SJSA1 (cell line): ENCODE measurements at regions not wholly inside any gene's neighbourhood (a gene's known extent, or its start where the extent isn't known, plus 50 kb on each side); places are given as distances from the start of the nearest gene placed in this dataset.
"Not testable (repeated sequence)": the region's sequence is repeated elsewhere in the genome, so short reads cannot be mapped to it uniquely, and the experiment has no call there.

Experiments used
- DNase-seq, 2 experiments: peaks; one replicate each; pipeline ENCODE4 v3.0.0-alpha.2; 2015 to 2020; ENCODE audit warnings: low spot score in 2 of 2, low read depth in 1 of 2
- H3K27ac ChIP-seq: fragments of 250-450 bp; sonication (Bioruptor Pico); 2 replicates; pipeline ENCODE4 v1.5.1; 2020; ENCODE audit warnings: mild to moderate bottlenecking, moderate library complexity
- H3K27me3 ChIP-seq: fragments of 250-450 bp; sonication (Bioruptor Pico); replicated peaks from 2 replicates; pipeline ENCODE4 v1.5.1; 2020; ENCODE audit warnings: mild to moderate bottlenecking, moderate library complexity
- H3K36me3 ChIP-seq: fragments of 250-450 bp; sonication (Bioruptor Pico); 2 replicates; pipeline ENCODE4 v1.5.1; 2020; ENCODE audit warnings: mild to moderate bottlenecking
- H3K4me1 ChIP-seq: fragments of 250-450 bp; sonication (Bioruptor Pico); replicated peaks from 2 replicates; pipeline ENCODE4 v1.6.1; 2021; ENCODE audit warnings: mild to moderate bottlenecking
- H3K4me3 ChIP-seq: fragments of 250-450 bp; sonication (Bioruptor Pico); 2 replicates; pipeline ENCODE4 v1.5.1; 2020; ENCODE audit warnings: mild to moderate bottlenecking
- H3K9me3 ChIP-seq: fragments of 250-450 bp; sonication (Bioruptor Pico); replicated peaks from 2 replicates; pipeline ENCODE4 v1.5.1; 2020; ENCODE audit warnings: mild to moderate bottlenecking

GRCh38 chr4:1548827-1549637 lies 135.1 kb downstream of the FAM53A start:
- not testable (repeated sequence) for H3K27ac ChIP-seq, H3K27me3 ChIP-seq, H3K4me1 ChIP-seq, H3K4me3 ChIP-seq, H3K9me3 ChIP-seq, H3K36me3 ChIP-seq
- peak in 1 of 2 experiments; percentile 19 for DNase-seq

- DNase-seq: no peak
- H3K27ac ChIP-seq: no peak overlapping the region
- no peaks in the 10 kb centered on the region for H3K4me1 ChIP-seq
- H3K4me3 ChIP-seq: no peak overlapping the region
- no peaks in the 10 kb centered on the region for H3K9me3 ChIP-seq
- H3K27me3 ChIP-seq: no peaks in the 10 kb centered on the region
- H3K36me3 ChIP-seq: no peaks in the 10 kb centered on the region
Observed at GRCh38 chr4:1547856-1548826, 136.0 kb downstream of the FAM53A start.

DNA sequence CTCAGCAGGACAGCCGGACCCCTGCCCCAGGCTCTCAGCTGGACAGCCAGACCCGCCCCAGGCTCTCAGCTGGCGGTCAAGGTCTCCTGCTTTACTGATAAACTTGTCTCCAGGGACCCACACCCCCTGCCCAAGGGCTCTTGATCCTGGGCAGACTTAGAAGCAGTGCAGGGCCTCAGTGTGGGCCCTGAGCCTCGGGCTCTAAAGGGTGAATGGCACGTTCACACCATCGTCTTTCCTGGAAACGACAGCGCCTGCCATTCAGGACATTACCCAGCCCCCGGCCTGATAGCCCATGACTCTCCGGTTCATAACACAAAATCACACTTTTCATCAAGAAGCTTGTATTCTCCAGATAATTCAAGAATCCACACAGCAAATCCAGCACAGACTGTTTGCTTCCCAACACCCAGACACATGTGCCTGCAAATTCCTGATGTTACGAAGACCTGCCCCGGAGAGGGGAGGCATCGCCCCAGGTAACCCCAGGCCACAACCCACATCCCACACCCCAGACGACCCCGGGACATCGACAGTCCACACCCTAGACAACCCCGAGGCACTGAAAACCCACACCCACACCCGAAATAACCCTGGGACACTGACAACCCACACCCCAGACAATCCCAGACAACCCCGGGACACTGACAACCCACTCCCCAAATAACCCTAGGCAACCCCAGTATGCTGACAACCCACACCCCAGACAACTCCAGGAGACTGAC lies 136.8 kb downstream of the FAM53A start:
- no peak for DNase-seq
- no peaks in the 10 kb centered on the region for H3K4me1 ChIP-seq

GRCh38 chr4:1544861-1545281 lies 138.6 kb upstream of the NKX1-1 start:
- H3K4me1 ChIP-seq: no peaks in the 10 kb centered on the region
- H3K27ac ChIP-seq: no peak overlapping the region
- H3K4me3 ChIP-seq: no peak overlapping the region
- H3K36me3 ChIP-seq: no peaks in the 10 kb centered on the region
- no peak for DNase-seq
- H3K9me3 ChIP-seq: no peaks in the 10 kb centered on the region
- H3K27me3 ChIP-seq: no peaks in the 10 kb centered on the region

More for the DNA sequence above, 136.8 kb downstream of the FAM53A start:
- no peaks in the 10 kb centered on the region for H3K9me3 ChIP-seq
- H3K4me3 ChIP-seq: no peak overlapping the region
- no peak overlapping the region for H3K27ac ChIP-seq
- no peaks in the 10 kb centered on the region for H3K27me3 ChIP-seq
- no peaks in the 10 kb centered on the region for H3K36me3 ChIP-seq

DNA sequence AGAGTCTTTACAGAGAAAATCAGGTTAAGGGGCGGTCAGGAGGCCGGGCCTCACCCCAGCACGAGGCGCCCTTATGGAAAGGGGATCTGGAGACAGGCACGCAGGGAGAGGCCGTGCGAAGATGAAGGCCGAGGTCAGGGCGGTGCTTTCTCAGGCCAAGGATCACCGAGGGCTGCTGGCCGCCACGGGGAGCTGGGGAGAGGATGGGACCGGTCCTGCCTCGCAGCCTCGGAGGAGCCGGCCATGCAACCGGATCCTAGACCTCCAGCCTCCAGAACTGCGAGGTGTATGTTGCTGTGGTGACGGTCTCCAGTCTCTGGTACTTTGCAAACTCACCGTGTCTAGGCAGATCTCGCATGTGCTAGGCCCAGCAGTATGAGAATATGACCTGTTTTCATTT lies 138.2 kb upstream of the NKX1-1 start:
- H3K27ac ChIP-seq, H3K27me3 ChIP-seq, H3K4me1 ChIP-seq, H3K9me3 ChIP-seq, DNase-seq, H3K4me3 ChIP-seq, H3K36me3 ChIP-seq: not testable (repeated sequence)

DNA sequence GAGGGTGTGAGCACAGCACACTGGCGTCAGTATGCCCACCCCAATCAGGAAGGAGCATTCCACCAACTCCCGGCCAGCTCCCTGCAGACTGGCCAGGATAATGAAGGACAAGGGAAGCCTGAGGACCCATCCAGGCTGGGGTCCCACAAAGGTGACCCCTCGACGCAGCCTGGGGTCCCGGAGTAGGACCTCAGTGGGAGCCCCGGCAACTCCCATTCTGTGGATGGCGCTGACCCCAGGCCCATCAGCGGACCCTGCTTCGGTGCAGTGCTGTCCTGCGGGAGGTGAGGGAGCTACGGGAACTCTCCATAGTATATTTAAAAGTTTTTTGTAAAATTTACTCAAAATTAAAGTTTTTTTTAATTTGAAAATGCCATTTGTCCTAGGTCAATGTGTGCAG lies 137.7 kb upstream of the NKX1-1 start:
- Histone ChIP-seq H3K4me1 (no peaks in the 10 kb centered on the region), H3K9me3 (no peaks in the 10 kb centered on the region), H3K27ac (no peak overlapping the region), H3K27me3 (no peaks in the 10 kb centered on the region), H3K4me3 (no peak overlapping the region), H3K36me3 (no peaks in the 10 kb centered on the region)
- no peak for DNase-seq

DNA sequence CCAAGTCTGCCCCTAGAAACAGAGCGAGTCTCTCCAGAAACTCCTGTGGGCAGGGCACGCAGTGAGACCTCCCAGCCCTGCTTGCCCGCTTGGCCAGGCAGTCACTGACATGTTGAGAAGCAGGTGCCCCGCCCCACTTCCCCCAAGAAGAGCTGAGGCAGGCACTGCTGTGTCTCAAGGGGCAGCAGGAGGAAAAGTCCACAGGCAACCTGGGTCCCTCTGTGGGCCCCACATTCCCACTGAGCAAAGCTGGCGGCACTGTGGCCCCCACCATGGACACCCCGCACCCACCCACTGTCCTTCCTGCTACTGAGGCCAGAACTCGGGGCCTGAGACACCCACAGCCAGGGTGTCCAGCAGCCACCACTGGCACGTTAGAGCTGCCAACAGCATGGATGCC lies 137.3 kb upstream of the NKX1-1 start:
- no peaks in the 10 kb centered on the region for H3K4me1 ChIP-seq
- H3K36me3 ChIP-seq: no peaks in the 10 kb centered on the region
- H3K4me3 ChIP-seq: no peak overlapping the region
- no peak overlapping the region for H3K27ac ChIP-seq
- H3K27me3 ChIP-seq: no peaks in the 10 kb centered on the region
- H3K9me3 ChIP-seq: no peaks in the 10 kb centered on the region
- DNase-seq: no peak

DNA sequence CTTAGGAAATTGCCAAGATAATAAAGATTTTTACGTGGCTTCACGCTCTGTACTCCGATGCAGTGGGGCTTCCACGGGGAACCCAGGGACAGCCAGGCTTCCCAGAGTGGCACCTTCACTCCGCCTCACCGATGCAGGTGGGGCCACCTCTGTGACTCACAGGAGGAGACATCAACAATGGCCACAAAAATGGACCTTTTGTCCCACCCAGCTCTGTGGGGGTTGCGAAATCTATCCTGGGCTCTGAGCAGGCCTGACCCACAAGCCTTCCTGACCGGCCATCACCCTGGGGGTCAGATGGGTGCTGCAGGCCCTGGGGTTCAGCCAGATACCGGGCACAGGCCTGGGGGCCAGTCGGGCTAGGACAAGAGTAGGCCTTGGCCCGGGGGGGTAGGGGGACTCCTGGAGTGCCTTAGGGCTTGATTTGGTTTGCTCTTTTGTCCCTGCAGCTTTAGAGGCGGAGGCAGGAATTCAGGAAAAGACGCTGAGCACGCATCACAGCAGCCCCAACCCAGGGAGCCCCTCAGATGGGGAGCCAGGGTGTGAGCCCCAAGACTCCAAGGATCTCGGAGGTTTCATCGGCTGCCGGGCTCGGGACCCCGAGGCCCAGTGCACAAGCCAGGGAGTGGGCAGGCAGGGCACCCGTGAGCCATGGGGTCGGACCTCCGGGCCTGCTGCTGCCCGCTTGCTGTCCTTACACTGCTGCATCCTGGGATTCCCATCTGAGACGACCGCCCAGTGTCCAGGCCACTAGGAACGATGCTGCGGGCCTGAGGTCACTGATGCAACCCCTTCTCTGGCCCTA lies 136.5 kb upstream of the NKX1-1 start:
- Histone ChIP-seq H3K4me1 (no peaks in the 10 kb centered on the region), H3K4me3 (no peak overlapping the region), H3K27ac (no peak overlapping the region), H3K36me3 (no peaks in the 10 kb centered on the region), H3K27me3 (no peaks in the 10 kb centered on the region), H3K9me3 (no peaks in the 10 kb centered on the region)
- no peak for DNase-seq

DNA sequence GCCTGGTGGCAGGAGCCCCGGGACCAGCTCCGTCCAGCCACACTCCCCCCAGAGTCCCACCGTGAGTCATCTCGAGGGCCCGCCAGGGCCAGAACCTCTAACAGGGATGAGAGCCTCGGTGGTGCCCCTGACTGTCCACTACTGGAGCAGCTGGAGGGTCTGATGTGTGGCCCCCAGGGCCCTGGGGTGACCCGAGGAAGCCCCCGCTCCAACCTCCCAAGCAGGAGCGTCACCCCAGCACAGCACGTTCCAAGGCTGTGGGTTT lies 135.9 kb upstream of the NKX1-1 start:
- no peak for DNase-seq
- H3K27ac ChIP-seq: no peak overlapping the region
- H3K27me3 ChIP-seq: no peaks in the 10 kb centered on the region
- H3K4me1 ChIP-seq: no peaks in the 10 kb centered on the region
- no peaks in the 10 kb centered on the region for H3K9me3 ChIP-seq
- H3K4me3 ChIP-seq: no peak overlapping the region
- no peaks in the 10 kb centered on the region for H3K36me3 ChIP-seq

GRCh38 chr4:1541449-1542225 lies 135.4 kb upstream of the NKX1-1 start:
- no peaks in the 10 kb centered on the region for H3K4me1 ChIP-seq
- H3K9me3 ChIP-seq: no peaks in the 10 kb centered on the region
- H3K27ac ChIP-seq: no peak overlapping the region
- DNase-seq: no peak
- no peak overlapping the region for H3K4me3 ChIP-seq
- H3K27me3 ChIP-seq: no peaks in the 10 kb centered on the region
- H3K36me3 ChIP-seq: no peaks in the 10 kb centered on the region

GRCh38 chr4:1540601-1541375 lies 134.5 kb upstream of the NKX1-1 start:
- H3K27me3 ChIP-seq: no peaks in the 10 kb centered on the region
- no peaks in the 10 kb centered on the region for H3K4me1 ChIP-seq
- no peaks in the 10 kb centered on the region for H3K9me3 ChIP-seq
- DNase-seq: no peak
- H3K4me3 ChIP-seq: no peak overlapping the region
- H3K36me3 ChIP-seq: no peaks in the 10 kb centered on the region
- H3K27ac ChIP-seq: no peak overlapping the region

- no peaks in the 10 kb centered on the region for H3K36me3 ChIP-seq
- no peak for DNase-seq
- no peaks in the 10 kb centered on the region for H3K27me3 ChIP-seq
Observed at GRCh38 chr4:1539859-1540600, 133.8 kb upstream of the NKX1-1 start.

More at GRCh38 chr4:1539859-1540600, 133.8 kb upstream of the NKX1-1 start:
- H3K4me1 ChIP-seq: no peaks in the 10 kb centered on the region
- H3K4me3 ChIP-seq: no peak overlapping the region
- H3K27ac ChIP-seq: no peak overlapping the region
- no peaks in the 10 kb centered on the region for H3K9me3 ChIP-seq
